Activated naive CD4-positive, alpha-beta T cell treated with anti-CD3 and anti-CD28 coated beads, Interleukin-2, amount 50 U/mL, for 24 hours (primary cell): ENCODE measurements at regions not wholly inside any gene's neighbourhood (a gene's known extent, or its start where the extent isn't known, plus 50 kb on each side); places are given as distances from the start of the nearest gene placed in this dataset.

ENCODE experiments used
- H3K27ac Mint-ChIP-seq: one replicate; pipeline ENCODE4 v1.8.0; 2021; ENCODE audit warnings: mild to moderate bottlenecking, mixed read lengths
- H3K27me3 Mint-ChIP-seq: one replicate; pipeline ENCODE4 v1.8.0; 2021; ENCODE audit warnings: mixed read lengths
- H3K36me3 Mint-ChIP-seq: one replicate; pipeline ENCODE4 v1.8.0; 2021; ENCODE audit warnings: mixed read lengths
- H3K4me1 Mint-ChIP-seq: one replicate; pipeline ENCODE4 v1.8.0; 2021; ENCODE audit warnings: mixed read lengths
- H3K4me3 Mint-ChIP-seq: one replicate; pipeline ENCODE4 v1.8.0; 2021; ENCODE audit warnings: mild to moderate bottlenecking, mixed read lengths
- H3K9me3 Mint-ChIP-seq: one replicate; pipeline ENCODE4 v1.8.0; 2021; ENCODE audit warnings: mixed read lengths

GRCh38 chr18:54710074-54710899 lies 118.0 kb upstream of the RAB27B start:
- peaks cover 23% of the 10 kb centered on the region for H3K4me1 Mint-ChIP-seq
- no peaks in the 10 kb centered on the region for H3K27me3 Mint-ChIP-seq
- no peak overlapping the region for H3K27ac Mint-ChIP-seq

GRCh38 chr18:54710900-54711281 lies 117.4 kb upstream of the RAB27B start:
- Mint-ChIP-seq H3K4me3 (no peak overlapping the region), H3K27me3 (peaks cover under 1% of the 10 kb centered on the region), H3K4me1 (peaks cover 23% of the 10 kb centered on the region), H3K36me3 (no peaks in the 10 kb centered on the region), H3K27ac (no peak overlapping the region), H3K9me3 (no peaks in the 10 kb centered on the region)

More at GRCh38 chr18:54710074-54710899, 118.0 kb upstream of the RAB27B start:
- Mint-ChIP-seq H3K4me3 (no peak overlapping the region), H3K36me3 (no peaks in the 10 kb centered on the region), H3K9me3 (no peaks in the 10 kb centered on the region)

GRCh38 chr18:54712306-54712705 lies 116.0 kb upstream of the RAB27B start:
- peaks cover 1% of the 10 kb centered on the region for H3K27me3 Mint-ChIP-seq
- peaks cover 27% of the 10 kb centered on the region for H3K4me1 Mint-ChIP-seq
- H3K27ac Mint-ChIP-seq: no peak overlapping the region
- no peak overlapping the region for H3K4me3 Mint-ChIP-seq
- no peaks in the 10 kb centered on the region for H3K36me3 Mint-ChIP-seq
- no peaks in the 10 kb centered on the region for H3K9me3 Mint-ChIP-seq

DNA sequence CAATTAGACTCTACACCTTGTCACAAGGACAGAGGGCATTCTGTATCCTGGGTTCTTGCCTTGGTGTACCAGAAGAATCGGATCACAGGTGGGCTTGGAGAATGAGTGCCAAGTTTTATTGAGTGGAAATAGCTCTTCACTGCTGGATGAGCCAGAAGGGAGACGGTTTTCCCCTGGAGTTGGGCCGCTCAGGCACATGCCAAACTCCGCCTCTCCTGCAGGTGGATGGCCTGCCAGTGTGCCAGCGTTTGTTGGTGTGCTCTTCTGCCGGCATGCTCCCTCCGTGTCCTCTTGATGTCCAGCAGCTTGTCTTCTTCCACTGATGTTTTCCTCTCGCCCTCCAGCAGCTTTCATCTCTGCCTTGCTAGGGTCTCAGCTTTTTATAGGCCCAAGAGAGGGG lies 115.5 kb upstream of the RAB27B start:
- H3K4me3 Mint-ChIP-seq: no peak overlapping the region
- H3K9me3 Mint-ChIP-seq: no peaks in the 10 kb centered on the region
- peaks cover 32% of the 10 kb centered on the region for H3K4me1 Mint-ChIP-seq
- no peak overlapping the region for H3K27ac Mint-ChIP-seq
- H3K36me3 Mint-ChIP-seq: no peaks in the 10 kb centered on the region
- H3K27me3 Mint-ChIP-seq: peaks cover 1% of the 10 kb centered on the region

- no peaks in the 10 kb centered on the region for H3K9me3 Mint-ChIP-seq
- H3K4me1 Mint-ChIP-seq: peaks cover 38% of the 10 kb centered on the region
- H3K27ac Mint-ChIP-seq: no peak overlapping the region
- H3K27me3 Mint-ChIP-seq: peaks cover 1% of the 10 kb centered on the region
- H3K4me3 Mint-ChIP-seq: no peak overlapping the region
- H3K36me3 Mint-ChIP-seq: no peaks in the 10 kb centered on the region
Measured at GRCh38 chr18:54713386-54713785, 114.9 kb upstream of the RAB27B start.

DNA sequence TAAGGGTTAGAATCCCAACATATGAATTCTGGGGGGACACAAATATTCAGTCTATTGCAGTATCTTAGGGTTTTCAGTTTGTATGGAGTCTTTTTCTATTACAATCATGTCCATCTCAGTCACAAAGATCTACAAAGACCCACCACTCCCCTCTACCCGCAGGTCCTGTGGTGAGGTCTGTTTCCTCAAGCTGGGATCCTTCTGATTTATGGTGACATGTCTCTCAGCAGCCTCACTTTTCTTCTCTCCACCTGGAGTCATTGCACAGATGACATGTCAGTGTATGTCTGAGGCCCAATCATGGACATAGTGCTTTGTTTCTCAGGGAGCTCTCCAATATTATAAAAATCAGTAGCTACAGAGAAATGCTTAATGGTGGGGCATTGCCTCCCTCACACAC lies 113.4 kb upstream of the RAB27B start:
- Mint-ChIP-seq H3K4me1 (peaks cover 42% of the 10 kb centered on the region), H3K36me3 (no peaks in the 10 kb centered on the region), H3K27ac (no peak overlapping the region), H3K9me3 (no peaks in the 10 kb centered on the region), H3K27me3 (peaks cover 1% of the 10 kb centered on the region), H3K4me3 (no peak overlapping the region)

DNA sequence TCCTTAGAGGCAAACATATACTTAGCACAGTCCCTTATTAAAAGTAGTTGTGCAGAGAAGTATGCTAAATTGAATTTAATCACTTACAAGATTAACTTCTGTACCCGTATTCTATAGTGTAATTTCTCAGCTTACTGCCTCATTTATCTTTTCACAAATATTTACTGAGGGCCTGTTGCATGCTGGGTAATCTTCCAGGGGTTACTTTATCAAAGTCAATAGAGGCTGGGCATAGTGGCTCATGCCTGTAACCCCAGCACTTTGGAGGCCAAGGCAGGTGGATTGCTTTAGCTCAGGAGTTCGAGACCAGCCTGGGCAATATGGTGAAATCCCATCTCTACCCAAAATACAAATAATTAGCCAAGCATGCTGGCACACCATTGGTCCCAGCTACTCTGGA lies 111.7 kb upstream of the RAB27B start:
- Mint-ChIP-seq H3K36me3 (no peaks in the 10 kb centered on the region), H3K4me3 (no peak overlapping the region), H3K4me1 (peaks cover 42% of the 10 kb centered on the region)

DNA sequence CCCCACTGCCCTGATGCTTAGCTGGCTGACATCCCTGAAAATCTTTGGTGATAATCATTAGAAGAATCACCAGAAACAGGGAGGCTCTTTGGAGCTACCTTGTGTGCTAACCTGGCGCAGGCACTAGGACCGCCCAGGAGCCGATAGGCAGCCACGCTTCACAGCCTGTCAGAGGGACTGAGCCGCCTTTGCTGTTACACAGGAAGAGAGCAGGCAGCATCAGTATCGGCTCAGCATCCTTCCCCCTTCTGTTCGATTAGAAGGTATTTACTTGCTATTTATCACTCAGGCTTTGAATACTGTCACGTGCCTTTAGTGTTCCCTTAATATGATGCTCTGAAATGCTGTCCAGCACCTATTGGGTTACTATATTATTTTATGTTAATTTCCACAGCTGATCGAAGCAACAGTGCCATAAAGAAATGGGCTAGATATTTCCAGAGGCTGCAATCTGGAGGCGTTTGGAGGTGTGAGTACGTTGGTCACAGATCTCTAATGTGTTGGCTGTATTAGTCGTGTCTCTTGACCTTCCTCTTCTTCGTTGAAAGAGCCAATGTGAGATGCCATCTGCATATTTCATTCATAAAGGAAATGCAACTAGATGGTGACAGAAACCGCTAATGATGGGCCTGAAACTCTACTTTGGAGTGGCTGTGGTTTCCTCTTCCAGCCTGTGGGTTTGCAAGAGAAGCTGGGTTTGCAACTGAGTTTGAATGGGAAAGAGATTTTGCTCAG lies 110.4 kb upstream of the RAB27B start:
- H3K4me3 Mint-ChIP-seq: peak overlapping the region; percentile 64
- H3K36me3 Mint-ChIP-seq: no peaks in the 10 kb centered on the region
- no peak overlapping the region for H3K27ac Mint-ChIP-seq
- H3K4me1 Mint-ChIP-seq: peaks cover 38% of the 10 kb centered on the region
- H3K9me3 Mint-ChIP-seq: no peaks in the 10 kb centered on the region
- peaks cover 3% of the 10 kb centered on the region for H3K27me3 Mint-ChIP-seq

More for the DNA sequence above, 111.7 kb upstream of the RAB27B start:
- no peaks in the 10 kb centered on the region for H3K9me3 Mint-ChIP-seq
- H3K27ac Mint-ChIP-seq: no peak overlapping the region
- H3K27me3 Mint-ChIP-seq: peaks cover 3% of the 10 kb centered on the region

GRCh38 chr18:54718408-54718773 lies 109.9 kb upstream of the RAB27B start:
- H3K36me3 Mint-ChIP-seq: no peaks in the 10 kb centered on the region
- H3K4me3 Mint-ChIP-seq: peak overlapping the region; percentile 64
- H3K27ac Mint-ChIP-seq: no peak overlapping the region
- H3K4me1 Mint-ChIP-seq: peaks cover 32% of the 10 kb centered on the region
- peaks cover 3% of the 10 kb centered on the region for H3K27me3 Mint-ChIP-seq
- no peaks in the 10 kb centered on the region for H3K9me3 Mint-ChIP-seq

- Mint-ChIP-seq H3K9me3 (no peaks in the 10 kb centered on the region), H3K27ac (no peak overlapping the region), H3K36me3 (no peaks in the 10 kb centered on the region), H3K27me3 (peaks cover 3% of the 10 kb centered on the region), H3K4me1 (peaks cover 19% of the 10 kb centered on the region), H3K4me3 (no peak overlapping the region)
Measured at GRCh38 chr18:54720620-54721019, 107.7 kb upstream of the RAB27B start.

- H3K4me3 Mint-ChIP-seq: no peak overlapping the region
- no peaks in the 10 kb centered on the region for H3K4me1 Mint-ChIP-seq
- H3K27me3 Mint-ChIP-seq: peaks cover 2% of the 10 kb centered on the region
- H3K9me3 Mint-ChIP-seq: no peaks in the 10 kb centered on the region
- H3K27ac Mint-ChIP-seq: no peak overlapping the region
- H3K36me3 Mint-ChIP-seq: no peaks in the 10 kb centered on the region
Measured at GRCh38 chr18:54726143-54726542, 102.1 kb upstream of the RAB27B start.

- Mint-ChIP-seq H3K9me3 (no peaks in the 10 kb centered on the region), H3K4me3 (no peak overlapping the region), H3K36me3 (no peaks in the 10 kb centered on the region), H3K27me3 (peaks cover 5% of the 10 kb centered on the region), H3K4me1 (no peaks in the 10 kb centered on the region), H3K27ac (no peak overlapping the region)
Measured at GRCh38 chr18:54734059-54734458, 94.2 kb upstream of the RAB27B start.

DNA sequence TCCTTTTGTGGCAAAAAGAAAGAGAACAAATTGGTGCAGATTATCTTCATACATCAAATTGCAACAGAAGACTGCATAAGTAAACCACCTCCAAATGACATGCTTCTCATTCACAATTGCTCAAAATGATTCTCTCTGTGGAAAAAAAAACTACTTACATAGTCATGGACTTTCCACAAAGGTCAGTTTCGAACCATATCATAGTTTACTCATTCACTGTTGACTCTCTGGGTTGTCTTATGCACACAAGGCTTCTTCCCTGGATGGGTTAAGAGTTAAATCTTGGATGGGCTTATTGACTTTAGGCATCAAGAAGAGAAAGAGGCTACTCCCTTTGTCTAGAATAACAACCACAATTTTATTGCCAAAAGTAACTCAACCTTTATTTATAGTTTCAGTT lies 91.3 kb upstream of the RAB27B start:
- no peaks in the 10 kb centered on the region for H3K4me1 Mint-ChIP-seq
- H3K36me3 Mint-ChIP-seq: no peaks in the 10 kb centered on the region
- no peak overlapping the region for H3K27ac Mint-ChIP-seq
- no peak overlapping the region for H3K4me3 Mint-ChIP-seq
- peaks cover 5% of the 10 kb centered on the region for H3K27me3 Mint-ChIP-seq
- no peaks in the 10 kb centered on the region for H3K9me3 Mint-ChIP-seq

GRCh38 chr18:54737986-54738385 lies 90.3 kb upstream of the RAB27B start:
- Mint-ChIP-seq H3K36me3 (no peaks in the 10 kb centered on the region), H3K27ac (no peak overlapping the region), H3K27me3 (peaks cover 5% of the 10 kb centered on the region), H3K4me3 (no peak overlapping the region), H3K4me1 (no peaks in the 10 kb centered on the region), H3K9me3 (no peaks in the 10 kb centered on the region)

DNA sequence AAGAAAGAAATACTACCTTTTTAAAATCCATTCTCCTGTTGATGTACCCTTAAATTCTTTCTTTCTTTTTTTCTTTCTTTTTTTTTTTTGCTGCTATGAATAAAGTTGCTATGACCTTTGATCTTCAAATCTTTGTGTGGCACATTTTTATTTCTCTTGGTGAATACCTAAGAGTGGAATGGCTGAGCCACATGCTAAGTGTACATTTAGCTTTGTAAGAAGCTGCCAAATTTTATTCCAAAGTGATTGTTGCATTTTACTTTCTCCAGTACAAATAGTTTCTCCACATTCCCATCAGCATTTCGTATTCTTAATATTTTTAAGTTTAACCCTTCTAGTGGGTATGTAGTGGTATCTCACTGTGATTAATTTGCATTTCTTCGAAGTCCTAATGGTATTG lies 88.8 kb upstream of the RAB27B start:
- Mint-ChIP-seq H3K27me3 (peaks cover 3% of the 10 kb centered on the region), H3K4me3 (no peak overlapping the region), H3K9me3 (no peaks in the 10 kb centered on the region), H3K36me3 (no peaks in the 10 kb centered on the region), H3K4me1 (no peaks in the 10 kb centered on the region), H3K27ac (peak overlapping the region; percentile 48)

- Mint-ChIP-seq H3K9me3 (no peaks in the 10 kb centered on the region), H3K36me3 (no peaks in the 10 kb centered on the region), H3K4me3 (no peak overlapping the region), H3K27me3 (peaks cover 3% of the 10 kb centered on the region), H3K27ac (no peak overlapping the region), H3K4me1 (no peaks in the 10 kb centered on the region)
Measured at GRCh38 chr18:54740136-54740846, 88.0 kb upstream of the RAB27B start.
